Lung microvascular endothelial cell (primary cell): ENCODE measurements at regions not wholly inside any gene's neighbourhood (a gene's known extent, or its start where the extent isn't known, plus 50 kb on each side); places are given as distances from the start of the nearest gene placed in this dataset.
"Not testable (repeated sequence)": the region's sequence is repeated elsewhere in the genome, so short reads cannot be mapped to it uniquely, and the experiment has no call there.

Experiments used
- DNase-seq, 2 donors: peaks; one replicate each; pipeline versions ENCODE4 v3.0.0 to v3.0.0-alpha.2; 2010; ENCODE audit warnings: low read depth in 2 of 2

GRCh38 chr4:159804592-159804991, 701.7 kb downstream of the RAPGEF2 start:
- DNase-seq = not testable (repeated sequence)

- DNase-seq = no peak
Observed at GRCh38 chr4:159823743-159824142, 720.9 kb downstream of the RAPGEF2 start.

GRCh38 chr4:159828687-159829086, 725.8 kb downstream of the RAPGEF2 start:
- DNase-seq = no peak

GRCh38 chr4:159829184-159829583, 726.3 kb downstream of the RAPGEF2 start:
- no peak for DNase-seq

GRCh38 chr4:159837071-159837470, 734.2 kb downstream of the RAPGEF2 start:
- DNase-seq = no peak

GRCh38 chr4:159855731-159856130, 752.9 kb downstream of the RAPGEF2 start:
- DNase-seq = no peak

- DNase-seq = no peak
Observed at GRCh38 chr4:159856451-159856850, 753.6 kb downstream of the RAPGEF2 start.

- no peak for DNase-seq
Observed at GRCh38 chr4:159859656-159860148, 756.8 kb downstream of the RAPGEF2 start.

GRCh38 chr4:159860945-159861344, 758.1 kb downstream of the RAPGEF2 start:
- no peak for DNase-seq

GRCh38 chr4:159864337-159864736, 761.5 kb downstream of the RAPGEF2 start:
- DNase-seq = no peak

GRCh38 chr4:159867673-159868072, 764.8 kb downstream of the RAPGEF2 start:
- no peak for DNase-seq

- DNase-seq = not testable (repeated sequence)
Observed at GRCh38 chr4:159868936-159869335, 766.1 kb downstream of the RAPGEF2 start.

- no peak for DNase-seq
Observed at GRCh38 chr4:159871141-159871540, 768.3 kb downstream of the RAPGEF2 start.

GRCh38 chr4:159881158-159881557, 778.3 kb downstream of the RAPGEF2 start:
- DNase-seq = no peak

- DNase-seq = no peak
Observed at GRCh38 chr4:159884989-159885388, 782.1 kb downstream of the RAPGEF2 start.

GRCh38 chr4:159899596-159899995, 796.7 kb downstream of the RAPGEF2 start:
- DNase-seq = no peak

GRCh38 chr4:159900562-159900961, 797.7 kb downstream of the RAPGEF2 start:
- DNase-seq = no peak

GRCh38 chr4:159902648-159903047, 799.8 kb downstream of the RAPGEF2 start:
- DNase-seq = no peak

- DNase-seq = no peak
Observed at GRCh38 chr4:159904906-159905305, 802.0 kb downstream of the RAPGEF2 start.

GRCh38 chr4:159906051-159906450, 803.2 kb downstream of the RAPGEF2 start:
- no peak for DNase-seq

GRCh38 chr4:159906517-159906916, 803.6 kb downstream of the RAPGEF2 start:
- no peak for DNase-seq

- DNase-seq = no peak
Observed at GRCh38 chr4:159910721-159911120, 807.8 kb downstream of the RAPGEF2 start.

GRCh38 chr4:159922119-159922518, 819.2 kb downstream of the RAPGEF2 start:
- no peak for DNase-seq

GRCh38 chr4:159925770-159926169, 822.9 kb downstream of the RAPGEF2 start:
- DNase-seq = no peak
